SKM-1 treated with dmso at 0.1 percent for 144 hours (cell line): ENCODE measurements at regions not wholly inside any gene's neighbourhood (a gene's known extent, or its start where the extent isn't known, plus 50 kb on each side); places are given as distances from the start of the nearest gene placed in this dataset.

Experiments used
- DNase-seq: peaks from one replicate; lab custom pipeline; 2025; ENCODE audit not compliant: unreplicated experiment; lab: John Stamatoyannopoulos, UW

GRCh38 chr10:3980660-3981059 is 195.7 kb upstream of the KLF6 start:
- peak; percentile 3 for DNase-seq

- DNase-seq, result no peak
These were observed 195.1 kb upstream of the KLF6 start for GRCh38 chr10:3980144-3980543.

GRCh38 chr10:3978761-3979160 is 193.8 kb upstream of the KLF6 start:
- DNase-seq, result no peak

GRCh38 chr10:3978174-3978573 is 193.2 kb upstream of the KLF6 start:
- no peak for DNase-seq

- DNase-seq, result no peak
These were observed 192.8 kb upstream of the KLF6 start for GRCh38 chr10:3977761-3978160.

GRCh38 chr10:3976718-3977117 is 191.7 kb upstream of the KLF6 start:
- no peak for DNase-seq

- DNase-seq, result no peak
These were observed 191.2 kb upstream of the KLF6 start for GRCh38 chr10:3976171-3976570.

GRCh38 chr10:3975016-3975415 is 190.0 kb upstream of the KLF6 start:
- no peak for DNase-seq

- no peak for DNase-seq
These were observed 187.7 kb upstream of the KLF6 start for GRCh38 chr10:3972460-3973301.

- no peak for DNase-seq
These were observed 186.7 kb upstream of the KLF6 start for GRCh38 chr10:3971713-3972112.

- DNase-seq, result no peak
These were observed 185.1 kb upstream of the KLF6 start for GRCh38 chr10:3969876-3970666.

GRCh38 chr10:3968727-3969126 is 183.7 kb upstream of the KLF6 start:
- no peak for DNase-seq

- DNase-seq, result no peak
These were observed 179.5 kb upstream of the KLF6 start for GRCh38 chr10:3964516-3964915.

- DNase-seq, result no peak
These were observed 178.2 kb upstream of the KLF6 start for GRCh38 chr10:3963191-3963673.

GRCh38 chr10:3961082-3961481 is 176.1 kb upstream of the KLF6 start:
- no peak for DNase-seq

GRCh38 chr10:3960496-3960895 is 175.5 kb upstream of the KLF6 start:
- DNase-seq, result no peak

GRCh38 chr10:3959370-3960325 is 174.6 kb upstream of the KLF6 start:
- no peak for DNase-seq

- no peak for DNase-seq
These were observed 173.5 kb upstream of the KLF6 start for GRCh38 chr10:3958472-3958996.

GRCh38 chr10:3955955-3956617 is 171.1 kb upstream of the KLF6 start:
- DNase-seq, result no peak

- no peak for DNase-seq
These were observed 170.5 kb upstream of the KLF6 start for GRCh38 chr10:3955493-3955892.
